ENCODE measurements at regions not wholly inside any gene's neighbourhood (a gene's known extent, or its start where the extent isn't known, plus 50 kb on each side); places are given as distances from the start of the nearest gene placed in this dataset.

GRCh38 chr5:10858307-10858706 is 97.3 kb upstream of the DAP start:
- no peaks in the 10 kb centered on the region for H3K9me3 ChIP-seq
- H3K27ac ChIP-seq = no peak overlapping the region
- no peak overlapping the region for H3K4me3 ChIP-seq
- no peak for TF ChIP-seq CTCF (IDR thresholded peaks at IDR 0.05)
- TF ChIP-seq POLR2A (IDR thresholded peaks at IDR 0.05) = no peak
- TF ChIP-seq POLR2AphosphoS5 (IDR thresholded peaks at IDR 0.05) = no peak
- intact Hi-C loops (cut with DNase I) = no loop called here
- no peaks in the 10 kb centered on the region for H3K27me3 ChIP-seq (replicated peaks; ENCODE audit: insufficient read depth)
- DNase-seq (ENCODE audit: low spot score) = no peak
- no peaks in the 10 kb centered on the region for H3K36me3 ChIP-seq
- WGBS = 66% methylated on average over 5 of the region's 5 CpGs
- no peaks in the 10 kb centered on the region for H3K4me1 ChIP-seq (replicated peaks)

GRCh38 chr5:10857338-10857733 is 96.3 kb upstream of the DAP start:
- TF ChIP-seq POLR2AphosphoS5 (IDR thresholded peaks at IDR 0.05) (no peak), POLR2A (IDR thresholded peaks at IDR 0.05) (no peak), CTCF (IDR thresholded peaks at IDR 0.05) (peak in 1 of 4 experiments; percentile 3)
- Histone ChIP-seq H3K27ac (no peak overlapping the region), H3K36me3 (no peaks in the 10 kb centered on the region), H3K9me3 (no peaks in the 10 kb centered on the region), H3K4me1 (replicated peaks) (no peaks in the 10 kb centered on the region), H3K4me3 (no peak overlapping the region), H3K27me3 (replicated peaks; ENCODE audit: insufficient read depth) (no peaks in the 10 kb centered on the region)
- no peak for DNase-seq (ENCODE audit: low spot score)
- intact Hi-C loops (cut with DNase I) = no loop called here
- WGBS = 42% methylated on average over 11 of the region's 11 CpGs

- 27% methylated on average over 16 of the region's 16 CpGs for WGBS
- no peak overlapping the region for H3K4me3 ChIP-seq
- H3K4me1 ChIP-seq (replicated peaks) = no peaks in the 10 kb centered on the region
- H3K36me3 ChIP-seq = no peaks in the 10 kb centered on the region
- TF ChIP-seq CTCF (IDR thresholded peaks at IDR 0.05) (peak; percentile 26 to 52 (median 36)), POLR2AphosphoS5 (IDR thresholded peaks at IDR 0.05) (no peak), POLR2A (IDR thresholded peaks at IDR 0.05) (no peak)
- DNase-seq (ENCODE audit: low spot score) = no peak
- no peaks in the 10 kb centered on the region for H3K27me3 ChIP-seq (replicated peaks; ENCODE audit: insufficient read depth)
- intact Hi-C loops (cut with DNase I) = no loop called here
- H3K9me3 ChIP-seq = no peaks in the 10 kb centered on the region
- H3K27ac ChIP-seq = no peak overlapping the region
Measured at GRCh38 chr5:10856683-10857337, 95.8 kb upstream of the DAP start.

- no peak for TF ChIP-seq CTCF (IDR thresholded peaks at IDR 0.05)
- TF ChIP-seq POLR2AphosphoS5 (IDR thresholded peaks at IDR 0.05) = no peak
- TF ChIP-seq POLR2A (IDR thresholded peaks at IDR 0.05) = no peak
- Histone ChIP-seq H3K4me1 (replicated peaks) (no peaks in the 10 kb centered on the region), H3K4me3 (no peak overlapping the region), H3K9me3 (no peaks in the 10 kb centered on the region), H3K27ac (no peak overlapping the region), H3K36me3 (no peaks in the 10 kb centered on the region), H3K27me3 (replicated peaks; ENCODE audit: insufficient read depth) (no peaks in the 10 kb centered on the region)
- DNase-seq (ENCODE audit: low spot score) = no peak
- 92% methylated on average over 5 of the region's 5 CpGs for WGBS
- intact Hi-C loops (cut with DNase I) = no loop called here
Measured at GRCh38 chr5:10856071-10856470, 95.0 kb upstream of the DAP start.

GRCh38 chr5:10854506-10855277 is 93.7 kb upstream of the DAP start:
- TF ChIP-seq POLR2AphosphoS5 (IDR thresholded peaks at IDR 0.05) (no peak), CTCF (IDR thresholded peaks at IDR 0.05) (no peak), POLR2A (IDR thresholded peaks at IDR 0.05) (no peak)
- WGBS = 75% methylated on average over 4 of the region's 4 CpGs
- Histone ChIP-seq H3K4me3 (no peak overlapping the region), H3K9me3 (no peaks in the 10 kb centered on the region), H3K36me3 (no peaks in the 10 kb centered on the region), H3K4me1 (replicated peaks) (no peaks in the 10 kb centered on the region), H3K27me3 (replicated peaks; ENCODE audit: insufficient read depth) (no peaks in the 10 kb centered on the region), H3K27ac (no peak overlapping the region)
- intact Hi-C loops (cut with DNase I) = no loop called here
- DNase-seq (ENCODE audit: low spot score) = no peak

Measured in prostate gland (tissue), 2 donors.